T follicular helper cell (primary cell): ENCODE measurements at regions not wholly inside any gene's neighbourhood (a gene's known extent, or its start where the extent isn't known, plus 50 kb on each side); places are given as distances from the start of the nearest gene placed in this dataset.
"Not testable (repeated sequence)": the region's sequence is repeated elsewhere in the genome, so short reads cannot be mapped to it uniquely, and the experiment has no call there.

Source experiments
- DNase-seq: peaks from one replicate; pipeline ENCODE4 v3.0.0-alpha.2; 2020; ENCODE audit warnings: low read depth

DNA sequence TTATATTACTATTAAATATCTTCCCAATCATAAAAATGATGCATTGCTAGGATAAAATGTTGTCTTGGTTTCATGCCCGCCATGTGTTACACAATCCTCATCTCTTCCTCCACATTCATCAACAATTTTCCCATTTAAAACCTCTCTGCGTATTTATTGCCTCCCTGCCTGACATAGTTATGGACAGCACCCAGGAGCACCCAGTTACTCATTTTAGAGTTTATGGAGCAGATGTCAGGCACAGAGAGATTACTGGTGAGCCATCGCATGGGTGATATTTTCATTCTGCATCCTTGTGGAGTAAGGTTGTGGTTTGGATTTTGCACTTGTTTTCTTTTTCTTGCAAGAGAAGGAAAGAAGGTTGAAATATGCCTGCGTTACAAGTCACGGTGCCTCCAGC, 116.7 kb upstream of the NPAS2 start:
- no peak for DNase-seq

DNA sequence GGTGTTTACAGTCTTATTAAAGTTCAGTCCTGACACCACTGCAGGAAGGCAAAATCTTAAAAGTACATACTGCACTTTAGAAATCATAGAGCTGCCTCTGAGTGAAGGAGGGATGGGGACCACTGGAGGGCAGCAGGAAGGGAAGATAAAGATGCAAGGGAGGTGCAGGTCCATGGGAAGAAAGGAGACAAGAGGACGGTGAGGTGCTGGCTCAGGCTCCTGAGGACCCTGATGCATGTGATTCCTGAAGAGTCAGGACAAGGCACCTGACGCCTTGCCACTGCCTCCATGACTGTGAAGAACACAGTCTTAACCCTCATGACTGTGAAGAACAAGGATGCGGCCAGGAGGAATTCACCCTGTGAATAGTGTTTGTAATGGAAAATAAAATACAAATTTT, 116.2 kb upstream of the NPAS2 start:
- no peak for DNase-seq

GRCh38 chr2:100704156-100704555, 115.8 kb upstream of the NPAS2 start:
- no peak for DNase-seq

DNA sequence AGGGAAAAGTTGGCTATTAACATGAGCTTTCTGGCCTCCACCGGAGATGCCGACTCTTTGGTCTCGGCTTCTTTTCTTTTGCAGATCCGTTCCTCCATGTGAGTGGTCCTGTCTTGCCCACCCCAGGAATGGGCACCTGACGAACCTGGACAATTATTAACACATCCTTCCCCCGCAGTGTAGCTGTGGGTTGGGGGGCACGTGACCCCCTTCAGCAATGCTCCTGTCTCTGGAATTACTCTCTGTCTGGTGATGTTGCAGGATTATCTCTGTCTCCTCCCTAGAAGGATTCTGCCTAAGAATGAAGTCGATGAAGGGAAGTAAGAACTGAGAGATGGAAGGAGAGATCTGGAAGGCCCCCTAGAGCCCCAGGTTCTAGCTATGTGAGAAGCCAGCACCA, 115.2 kb upstream of the NPAS2 start:
- DNase-seq: no peak

- no peak for DNase-seq
Measured at GRCh38 chr2:100707016-100707947, 112.7 kb upstream of the NPAS2 start.

GRCh38 chr2:100708333-100708732, 111.6 kb upstream of the NPAS2 start:
- DNase-seq: no peak

- DNase-seq: no peak
Measured at GRCh38 chr2:100713106-100713505, 106.8 kb upstream of the NPAS2 start.

DNA sequence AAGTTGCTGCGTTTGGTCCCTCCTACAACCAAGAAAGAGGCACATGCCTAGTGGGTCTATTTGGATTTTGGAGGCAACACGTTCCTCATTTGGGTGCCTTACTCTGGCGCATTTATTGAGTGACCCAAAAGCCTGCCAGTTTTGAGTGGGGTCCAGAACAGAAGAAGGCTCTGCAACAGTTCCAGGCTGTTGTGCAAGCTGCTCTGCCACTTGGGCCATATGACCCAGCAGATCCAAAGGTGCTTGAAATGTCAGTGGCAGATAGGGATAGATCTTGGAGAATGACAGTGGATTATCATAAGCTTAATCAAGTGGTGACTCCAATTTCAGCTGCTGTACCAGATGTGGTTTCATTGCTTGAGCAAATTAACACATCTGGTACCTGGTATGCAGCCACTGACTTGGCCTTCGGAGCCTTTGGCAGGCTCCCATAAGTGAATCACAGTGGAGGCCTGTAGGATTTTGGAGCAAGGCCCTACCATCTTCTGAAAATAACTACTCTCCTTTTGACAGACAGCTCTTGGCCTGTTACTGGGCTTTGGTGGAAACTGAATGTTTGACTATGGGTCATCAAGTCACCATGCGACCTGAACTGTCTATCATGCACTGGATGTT, 105.4 kb upstream of the NPAS2 start:
- not testable (repeated sequence) for DNase-seq

DNA sequence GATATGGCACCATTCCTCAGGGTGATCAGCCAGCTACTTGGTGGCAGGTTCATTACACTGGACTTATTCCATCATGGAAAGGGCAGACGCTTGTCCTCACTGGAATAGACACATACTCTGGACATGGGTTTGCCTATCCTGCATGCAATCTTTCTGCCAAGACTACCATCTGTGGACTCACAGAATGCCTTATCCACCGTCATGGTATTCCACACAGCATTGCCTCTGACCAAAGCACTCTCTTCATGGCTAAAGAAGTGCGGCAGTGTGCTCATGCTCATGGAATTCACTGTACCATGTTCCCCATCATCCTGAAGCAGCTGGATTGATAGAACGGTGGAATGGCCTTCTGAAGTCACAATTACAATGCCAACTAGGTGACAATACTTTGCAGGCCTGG, 104.1 kb upstream of the NPAS2 start:
- not testable (repeated sequence) for DNase-seq

DNA sequence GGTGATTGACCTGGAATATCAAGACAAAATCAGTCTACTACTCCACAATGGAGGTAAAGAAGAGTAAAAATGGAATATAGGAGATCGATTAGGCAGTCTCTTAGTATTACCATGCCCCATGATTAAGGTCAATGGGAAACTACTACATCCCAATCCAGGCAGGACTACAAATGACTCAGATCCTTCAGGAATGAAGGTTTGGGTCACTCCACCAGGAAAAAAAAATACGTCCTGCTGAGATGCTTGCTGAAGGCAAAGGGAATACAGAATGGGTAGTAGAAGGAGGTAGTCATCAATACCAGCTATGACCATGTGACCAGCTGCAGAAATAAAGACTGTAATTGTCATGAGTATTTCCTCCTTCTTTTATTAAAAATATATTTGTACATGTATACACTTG, 103.4 kb upstream of the NPAS2 start:
- no peak for DNase-seq

- no peak for DNase-seq
Measured at GRCh38 chr2:100718065-100718629, 101.8 kb upstream of the NPAS2 start.

GRCh38 chr2:100720445-100720844, 99.5 kb upstream of the NPAS2 start:
- no peak for DNase-seq

- DNase-seq: no peak
Measured at GRCh38 chr2:100721693-100722092, 98.2 kb upstream of the NPAS2 start.

DNA sequence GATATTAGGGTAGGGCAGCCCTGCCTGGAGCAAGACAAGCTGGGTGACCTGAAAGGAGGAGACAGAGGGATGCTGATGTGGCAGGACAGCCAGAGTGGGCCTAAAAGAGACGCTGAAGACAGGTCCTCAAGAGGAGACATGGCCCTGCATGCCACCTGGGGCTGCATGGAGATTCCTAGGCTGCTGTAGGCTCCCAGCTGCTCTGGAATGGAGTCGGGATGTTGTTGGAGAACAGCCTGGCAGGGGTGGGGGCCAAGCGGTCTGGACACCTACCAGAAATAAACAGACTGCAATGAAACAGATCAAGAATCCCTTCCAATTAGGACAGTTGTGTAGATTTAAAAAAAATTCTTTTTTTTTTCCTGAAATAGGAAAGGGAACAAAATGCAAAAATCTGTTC, 97.8 kb upstream of the NPAS2 start:
- DNase-seq: no peak

DNA sequence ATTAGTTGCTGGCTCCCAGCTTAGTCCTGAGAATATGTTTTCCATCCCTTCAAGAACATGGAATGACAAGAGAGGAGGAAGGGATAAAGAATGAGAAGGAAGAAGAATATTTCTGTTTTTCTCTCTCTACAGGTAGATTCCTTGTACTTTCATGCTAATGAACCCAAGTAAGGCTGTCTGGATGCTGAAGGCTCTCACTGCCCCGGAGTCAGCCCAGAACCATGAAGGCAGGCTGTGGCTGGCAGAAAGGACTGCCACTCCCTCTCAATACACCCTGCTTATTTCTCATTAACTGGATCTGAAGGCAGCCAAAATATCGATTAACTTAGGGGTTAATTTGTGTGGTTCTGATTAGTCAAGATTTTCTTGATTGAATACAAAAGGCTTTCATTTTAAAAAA, 93.1 kb upstream of the NPAS2 start:
- no peak for DNase-seq

GRCh38 chr2:100730290-100730868, 89.6 kb upstream of the NPAS2 start:
- DNase-seq: peak; percentile 5

DNA sequence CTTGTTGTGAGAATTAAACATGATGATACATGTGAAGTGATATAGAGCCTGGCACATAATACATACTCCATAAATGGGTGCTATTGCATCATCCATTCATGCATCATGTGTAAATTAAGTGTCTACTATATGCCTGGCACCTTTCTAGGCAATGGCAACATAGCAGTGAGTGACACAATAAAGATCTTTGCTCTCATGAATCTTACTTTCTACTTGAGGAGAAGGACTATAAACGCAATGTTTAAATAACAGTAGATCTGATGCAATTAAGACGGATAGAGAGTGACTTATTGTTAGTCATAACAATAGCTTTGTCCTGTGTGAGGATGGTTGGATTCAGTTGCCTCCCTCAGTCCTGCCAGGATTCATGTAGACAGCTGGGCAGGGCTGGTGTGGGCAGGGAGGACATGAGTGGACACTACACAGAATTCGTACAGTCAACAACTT, 88.4 kb upstream of the NPAS2 start:
- DNase-seq: no peak

GRCh38 chr2:100733391-100734187, 86.3 kb upstream of the NPAS2 start:
- DNase-seq: no peak

DNA sequence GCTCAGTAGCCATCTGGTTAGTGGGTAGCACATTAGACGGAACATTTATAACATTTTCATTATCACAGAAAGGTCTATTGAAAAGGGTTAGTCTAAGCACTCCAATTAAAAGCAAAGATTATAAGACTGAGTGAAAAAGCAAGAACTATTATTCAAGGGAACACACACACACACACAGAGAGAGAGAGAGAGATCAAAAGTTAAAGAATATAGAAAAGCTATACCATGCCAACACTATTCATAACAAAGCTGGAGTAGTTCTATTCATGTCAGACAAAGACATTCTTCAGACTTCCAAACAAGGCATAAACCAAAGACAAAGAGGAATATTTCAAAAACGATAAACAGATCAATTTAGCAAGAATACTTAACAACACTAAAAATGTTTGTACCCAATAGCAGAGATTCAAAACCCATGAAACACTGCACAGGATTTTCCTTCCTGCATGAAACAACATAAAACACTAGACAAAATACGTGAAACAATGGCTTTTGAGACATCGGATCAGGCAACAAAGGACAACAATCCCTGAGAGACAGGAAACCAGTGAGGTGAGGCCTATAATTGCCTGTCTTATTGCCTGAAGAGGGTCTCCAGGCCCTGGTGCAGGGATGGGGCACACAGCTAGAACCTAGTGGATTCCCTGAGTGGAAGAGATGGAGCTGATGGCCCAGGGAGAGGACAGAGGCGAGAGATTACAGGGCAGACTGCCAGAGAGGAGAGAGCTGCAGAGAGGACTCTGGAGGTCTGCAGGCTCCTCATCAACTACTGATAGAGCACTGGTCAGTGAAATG, 83.6 kb upstream of the NPAS2 start:
- no peak for DNase-seq

DNA sequence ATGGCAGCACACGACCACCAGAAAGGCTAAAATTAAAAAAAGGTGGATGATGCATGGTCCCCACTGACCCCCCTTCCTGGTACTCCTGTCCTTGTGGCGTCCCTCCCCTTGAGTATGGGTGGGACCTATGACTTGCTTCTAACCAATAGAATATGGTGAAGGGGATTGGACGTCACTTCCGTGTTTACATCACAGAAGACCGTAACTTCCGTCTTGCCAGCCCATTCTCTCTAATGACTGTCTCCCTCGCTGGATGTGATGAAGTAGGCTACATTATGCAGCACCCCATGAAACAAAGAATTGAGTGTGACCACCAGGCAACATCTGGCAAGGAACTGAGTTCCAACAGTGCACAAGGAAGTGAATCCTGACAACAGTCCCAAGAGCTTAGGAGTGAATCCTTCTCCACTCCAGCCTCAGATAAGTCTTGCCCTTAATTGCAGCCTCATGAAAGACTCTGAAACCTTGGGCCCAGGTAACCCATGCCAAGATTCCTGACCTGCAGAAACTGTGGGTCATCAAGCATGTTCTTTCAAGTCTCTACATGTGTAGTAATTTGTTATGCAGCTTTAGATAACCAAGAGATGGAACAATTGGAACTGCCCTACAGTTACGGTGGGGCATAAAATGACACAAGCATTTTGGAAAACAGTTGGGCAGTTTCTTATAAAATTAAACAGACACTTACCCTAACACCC, 80.1 kb upstream of the NPAS2 start:
- no peak for DNase-seq
